HG03558 (cell line): ENCODE measurements at regions not wholly inside any gene's neighbourhood (a gene's known extent, or its start where the extent isn't known, plus 50 kb on each side); places are given as distances from the start of the nearest gene placed in this dataset.
A peak's percentile ranks its signal among the peaks of the same experiment; 100 is the strongest.

Experiments used
- ATAC-seq: cut with Tn5 transposase; IDR thresholded peaks from one replicate; pipeline ENCODE4 v1.9.1; 2021; ENCODE audit warnings: moderate number of reproducible peaks; ENCODE audit not compliant: unreplicated experiment; ENCODE audit errors: extremely low read depth

DNA sequence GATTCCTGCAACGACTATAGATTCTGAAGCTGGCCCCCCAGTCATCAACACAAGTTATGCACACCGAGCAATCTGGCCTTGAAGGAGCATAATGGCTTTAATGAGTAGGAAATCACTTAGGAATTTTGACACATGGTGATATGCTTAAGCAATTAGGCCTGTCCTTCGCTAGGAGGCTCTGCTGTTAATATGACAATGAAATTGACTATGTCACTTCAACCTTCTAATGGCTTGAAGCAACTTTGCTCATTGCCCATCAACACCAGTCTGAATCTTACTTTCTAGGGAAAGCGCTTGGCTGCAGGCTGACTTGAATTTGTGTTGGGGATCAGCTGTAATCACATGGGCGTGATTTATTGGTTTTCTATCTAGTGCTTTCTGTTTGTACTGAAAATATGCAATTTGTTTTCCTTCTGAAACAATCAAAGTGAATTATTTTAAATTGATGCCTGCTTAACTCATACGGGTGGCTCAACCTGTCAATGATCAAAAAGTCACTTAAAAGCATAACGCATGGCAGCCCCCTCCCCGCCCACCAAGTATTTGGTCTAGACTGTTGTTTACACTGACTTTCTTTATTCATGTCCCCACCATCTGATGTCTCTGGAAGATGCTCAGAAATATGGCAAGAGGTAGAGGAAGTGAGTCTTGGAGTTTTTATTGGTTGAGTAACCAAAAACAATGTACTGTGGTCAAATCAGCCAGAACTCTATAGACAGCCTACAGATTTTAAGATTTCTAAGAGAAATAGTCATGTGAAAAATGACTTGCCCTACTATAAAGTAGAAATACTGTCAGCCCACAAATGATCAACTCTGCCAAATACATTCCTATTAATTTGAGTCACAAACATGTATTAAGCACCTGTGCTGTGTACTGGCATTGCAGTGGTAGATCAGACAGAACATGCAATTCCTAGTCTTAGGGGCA lies 344.9 kb downstream of the RBM43 start:
- ATAC-seq = no peak

DNA sequence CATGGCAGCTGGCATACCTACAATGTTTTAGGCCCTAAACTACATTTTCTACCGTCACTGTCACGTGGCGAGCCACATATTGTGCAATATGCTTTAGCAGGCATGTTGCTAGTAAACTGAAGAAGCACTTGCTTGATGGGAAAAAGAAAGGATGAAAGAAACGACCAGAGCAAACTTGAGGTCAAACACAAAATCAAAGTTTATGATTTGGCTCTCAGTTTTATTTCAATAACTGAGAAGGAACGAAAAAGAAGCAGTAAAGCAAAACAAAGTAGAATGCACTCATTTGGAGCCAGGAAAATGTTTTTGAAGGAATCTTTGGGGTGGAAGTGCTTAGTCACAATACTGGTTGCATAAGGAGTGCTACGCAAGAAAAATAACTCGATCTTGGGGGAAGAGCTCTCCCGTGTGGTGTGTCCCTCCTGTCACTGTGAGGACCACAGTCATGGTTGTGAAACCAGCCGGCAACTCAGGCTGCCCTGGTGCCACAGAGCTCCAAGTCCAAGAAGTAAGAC lies 349.8 kb downstream of the RBM43 start:
- ATAC-seq = no peak

DNA sequence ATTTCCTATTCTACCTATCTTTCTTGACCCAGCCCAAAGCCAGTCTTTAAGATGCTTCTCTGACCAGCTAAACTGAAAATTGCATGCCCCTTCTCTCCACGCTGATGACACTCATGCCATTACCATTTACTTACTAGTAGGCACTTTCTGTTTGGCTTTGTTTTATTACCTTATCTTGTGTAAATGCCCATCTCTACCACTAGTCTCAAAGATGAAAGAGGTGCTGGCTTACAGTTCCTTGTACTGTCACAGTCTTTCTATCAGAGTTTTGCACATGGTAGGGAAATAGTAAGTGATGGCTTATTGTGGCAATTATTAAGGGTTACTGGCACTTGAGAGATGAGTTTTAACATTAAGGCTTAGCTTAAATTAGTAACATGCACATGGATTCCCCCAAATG lies 352.1 kb downstream of the RBM43 start:
- ATAC-seq = no peak

DNA sequence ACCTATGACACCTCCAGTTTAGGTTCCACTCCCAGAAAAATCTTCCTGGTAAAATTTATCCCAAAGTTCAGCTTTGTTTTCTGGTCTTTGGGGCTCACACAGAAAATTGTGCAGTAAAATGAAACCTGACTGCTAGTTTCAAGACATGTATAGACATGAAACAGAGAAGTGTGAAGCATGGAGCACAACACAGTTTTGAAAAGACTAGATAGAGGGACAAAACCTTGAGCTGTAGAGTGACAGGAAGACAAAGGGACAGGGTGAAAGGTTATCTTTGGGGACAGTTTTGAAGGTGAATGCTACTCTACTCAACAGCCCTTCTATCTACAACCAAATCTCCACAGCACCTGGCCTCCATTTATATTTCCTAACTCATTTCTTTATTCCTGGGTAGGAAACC lies 352.6 kb downstream of the RBM43 start:
- ATAC-seq = peak; percentile 54

DNA sequence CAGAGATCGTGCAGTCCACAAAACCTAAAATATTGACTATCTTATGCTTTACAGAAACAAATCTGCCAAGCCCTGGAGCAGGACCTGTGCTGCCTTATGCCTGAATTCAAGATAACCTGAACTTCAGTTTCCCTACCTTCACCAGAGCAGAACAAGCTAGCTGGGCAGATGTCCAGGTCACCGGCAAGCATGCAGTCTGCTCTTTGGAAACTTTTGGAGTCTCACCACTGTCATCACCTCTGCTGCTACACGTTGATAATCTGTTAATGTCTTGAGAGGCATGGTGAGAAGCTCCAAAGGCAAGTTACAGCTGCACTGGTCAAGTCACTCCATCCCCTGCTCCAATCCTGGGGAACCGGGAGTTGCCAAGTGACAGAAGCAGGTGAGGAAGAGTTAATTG lies 354.2 kb downstream of the RBM43 start:
- no peak for ATAC-seq

DNA sequence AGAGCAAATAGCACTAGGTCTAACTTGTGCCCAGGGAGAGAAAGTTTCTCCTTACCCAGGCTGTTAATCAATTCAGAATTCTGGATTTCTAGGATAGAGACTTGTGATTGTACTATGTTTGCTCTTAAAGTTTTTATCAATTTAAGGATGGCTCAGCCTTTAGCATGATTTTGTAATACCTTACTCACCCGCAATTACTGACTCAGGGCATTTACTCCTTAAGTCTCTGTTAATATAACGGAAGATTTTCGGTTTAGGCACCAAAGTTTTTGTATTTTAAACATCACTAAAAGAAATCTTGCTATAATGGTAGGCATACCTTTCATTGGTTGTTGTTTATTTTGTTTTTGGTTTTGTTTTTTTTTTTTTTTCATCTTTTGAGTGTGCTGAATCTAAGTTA lies 358.2 kb downstream of the RBM43 start:
- ATAC-seq = no peak

DNA sequence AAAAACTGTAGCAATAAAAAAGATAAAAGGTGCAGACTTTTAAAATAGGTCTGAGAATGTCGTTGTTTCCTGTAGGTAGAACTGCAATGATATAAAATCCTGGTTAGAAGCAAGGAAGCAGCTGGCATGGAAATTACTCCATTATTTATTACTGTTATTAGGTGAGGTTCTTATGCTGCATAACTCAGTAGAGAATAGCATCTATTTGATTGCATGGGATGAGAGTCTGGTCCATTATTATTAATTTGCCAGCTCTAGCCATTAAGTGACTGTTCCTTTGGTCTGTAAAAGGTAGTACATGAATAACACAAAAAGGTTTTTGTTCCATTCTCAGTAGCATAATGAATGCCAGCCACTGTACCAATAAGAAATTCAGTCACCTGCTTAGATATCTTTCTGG lies 358.6 kb downstream of the RBM43 start:
- no peak for ATAC-seq

DNA sequence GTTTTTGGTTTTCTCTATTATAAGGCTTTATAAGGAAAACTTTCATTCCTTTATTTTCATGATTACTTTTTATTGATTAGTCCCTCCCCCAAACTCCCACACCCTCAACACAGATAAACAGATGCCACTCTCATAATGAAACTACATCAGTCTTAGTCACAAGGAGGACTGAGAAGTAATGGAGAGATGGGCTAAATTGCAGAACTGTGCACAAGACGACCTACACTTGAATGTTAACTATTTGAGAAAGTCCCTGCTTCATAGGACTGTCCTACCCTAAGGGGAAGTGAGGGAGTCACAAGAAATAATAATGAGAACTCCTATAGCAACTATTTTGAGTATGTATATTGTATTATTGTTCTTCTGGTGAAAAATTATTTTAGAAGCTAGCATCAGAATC lies 360.8 kb downstream of the RBM43 start:
- no peak for ATAC-seq

DNA sequence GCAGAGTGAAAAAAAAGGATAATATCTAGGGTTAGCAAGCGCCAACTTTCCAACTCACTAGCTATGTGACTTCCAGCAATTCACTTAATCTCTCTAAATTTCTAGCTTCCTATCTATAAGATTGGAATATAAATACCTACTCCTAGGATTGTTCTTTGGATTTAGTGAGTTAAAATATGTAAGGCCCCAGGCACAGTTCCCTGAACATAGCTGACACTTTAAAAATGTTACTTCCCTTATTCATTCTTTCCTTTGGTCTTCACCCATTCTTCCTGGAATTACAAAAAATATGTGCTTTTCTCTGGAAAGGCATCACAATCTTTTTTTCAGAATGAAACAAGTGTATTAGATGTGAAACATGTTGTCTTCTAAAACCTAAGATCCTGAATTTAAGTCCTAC lies 365.7 kb downstream of the RBM43 start:
- no peak for ATAC-seq

DNA sequence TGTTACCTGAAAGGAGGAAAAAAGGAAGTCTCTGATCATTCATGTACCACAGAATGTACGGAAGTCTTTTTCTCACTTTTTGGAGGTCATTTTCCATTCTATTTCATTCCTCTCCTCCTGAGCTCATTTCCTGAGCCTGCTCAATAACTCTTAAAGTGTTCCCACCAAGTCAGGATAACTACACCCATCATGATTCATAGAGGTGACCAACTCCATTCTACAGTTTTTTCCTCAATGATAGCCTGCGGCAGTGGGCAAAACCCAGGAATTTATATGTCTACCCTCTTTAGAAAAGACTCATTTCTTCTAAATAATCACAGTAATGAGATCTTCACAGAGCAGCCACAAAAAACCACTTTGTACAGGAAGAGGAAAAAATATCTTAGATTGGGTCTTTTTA lies 372.5 kb downstream of the RBM43 start:
- no peak for ATAC-seq

DNA sequence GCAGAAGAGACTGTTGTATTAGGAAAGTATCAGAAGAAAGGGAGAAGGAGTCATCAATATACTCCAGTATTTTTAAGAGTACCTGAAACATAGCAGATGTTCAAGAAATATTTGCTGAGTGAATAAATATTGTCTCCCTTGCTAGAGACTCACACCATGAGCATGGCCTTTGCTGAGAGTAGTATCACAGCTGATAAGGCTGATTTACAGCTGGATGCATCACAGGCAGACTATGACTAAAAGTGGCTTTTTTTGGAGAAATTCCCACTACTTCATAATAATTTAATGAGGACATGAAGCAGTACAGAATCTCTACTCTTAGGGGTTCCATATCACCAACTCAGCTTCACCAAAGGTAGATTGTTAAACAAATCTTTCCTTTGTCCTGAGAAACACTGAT lies 373.3 kb downstream of the RBM43 start:
- ATAC-seq = no peak

DNA sequence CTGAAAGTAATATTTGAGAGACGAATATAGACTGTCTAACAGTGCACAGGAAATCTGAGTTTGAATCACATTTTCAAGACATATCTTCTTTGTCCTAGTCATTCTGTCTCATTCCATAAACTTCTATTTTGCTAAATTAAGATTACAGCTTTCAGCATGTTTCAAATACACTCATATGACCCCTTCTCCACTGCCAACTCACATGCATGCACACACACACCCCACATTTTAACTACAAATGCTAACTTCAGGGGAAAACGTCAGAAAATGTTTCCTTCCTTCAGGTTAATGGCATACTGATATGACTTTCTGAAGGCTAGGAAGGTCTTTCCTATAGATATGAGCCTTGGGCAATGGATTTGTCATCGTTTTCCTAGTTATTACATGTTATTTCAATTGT lies 373.7 kb downstream of the RBM43 start:
- no peak for ATAC-seq

DNA sequence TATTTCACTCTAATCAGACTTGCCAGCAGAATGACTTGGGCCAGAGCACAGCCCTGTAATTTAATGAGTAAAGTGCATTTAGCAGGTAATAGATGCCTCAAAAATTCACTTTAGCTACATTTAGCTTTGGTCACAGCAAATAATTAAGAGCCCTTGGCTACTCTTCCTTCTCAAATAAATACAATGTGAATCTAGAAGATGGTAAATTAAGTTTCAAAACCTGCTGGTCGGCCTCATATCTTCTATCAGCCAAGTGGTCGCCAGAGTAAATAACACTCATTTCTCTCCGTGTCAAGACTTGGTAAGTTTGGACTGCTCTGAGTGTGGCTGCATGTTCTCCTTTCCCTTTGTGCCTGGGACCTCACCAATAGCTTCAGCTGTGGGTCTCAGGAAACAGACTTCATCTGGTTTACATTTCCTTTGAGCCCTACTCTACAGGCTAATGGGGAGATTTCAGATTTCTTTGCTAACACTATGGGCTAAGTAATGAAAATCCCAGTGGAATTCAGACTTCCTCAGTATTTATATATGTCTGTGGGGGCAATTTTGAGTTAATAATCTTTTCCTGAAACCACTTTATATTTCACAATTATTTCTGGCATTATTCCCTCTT lies 375.8 kb downstream of the RBM43 start:
- no peak for ATAC-seq

DNA sequence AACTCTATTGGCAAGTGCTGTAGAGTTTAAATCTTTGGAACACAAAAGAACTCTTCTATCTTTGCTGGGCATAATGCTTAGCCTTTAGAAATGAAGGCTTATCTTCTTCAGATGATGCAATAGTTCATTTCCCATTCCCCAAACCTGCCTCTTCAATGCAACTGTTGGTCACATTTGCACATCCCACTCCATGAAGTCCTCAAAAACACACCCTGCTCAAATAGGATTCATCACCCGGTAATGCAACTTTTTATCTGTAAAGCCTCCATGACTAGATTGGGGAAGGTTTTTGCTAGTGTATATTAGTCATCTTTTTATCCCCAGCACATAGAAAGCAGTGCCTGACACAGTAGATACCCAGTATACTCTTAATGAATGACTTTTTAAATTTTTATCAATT lies 376.4 kb downstream of the RBM43 start:
- ATAC-seq = no peak

DNA sequence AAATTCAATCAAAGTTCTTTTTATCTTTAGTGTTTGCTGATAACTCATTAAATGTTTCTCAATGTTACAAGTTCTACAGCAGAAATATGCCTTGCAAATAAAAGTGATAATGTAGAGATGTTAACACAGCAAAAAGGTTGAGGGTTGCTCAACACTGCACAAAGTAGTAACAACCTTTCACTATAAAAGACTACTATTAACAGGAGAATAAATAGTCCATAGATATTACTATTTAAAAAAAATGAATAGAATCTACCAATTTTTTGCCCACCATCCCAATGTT lies 378.1 kb downstream of the RBM43 start:
- ATAC-seq = no peak

DNA sequence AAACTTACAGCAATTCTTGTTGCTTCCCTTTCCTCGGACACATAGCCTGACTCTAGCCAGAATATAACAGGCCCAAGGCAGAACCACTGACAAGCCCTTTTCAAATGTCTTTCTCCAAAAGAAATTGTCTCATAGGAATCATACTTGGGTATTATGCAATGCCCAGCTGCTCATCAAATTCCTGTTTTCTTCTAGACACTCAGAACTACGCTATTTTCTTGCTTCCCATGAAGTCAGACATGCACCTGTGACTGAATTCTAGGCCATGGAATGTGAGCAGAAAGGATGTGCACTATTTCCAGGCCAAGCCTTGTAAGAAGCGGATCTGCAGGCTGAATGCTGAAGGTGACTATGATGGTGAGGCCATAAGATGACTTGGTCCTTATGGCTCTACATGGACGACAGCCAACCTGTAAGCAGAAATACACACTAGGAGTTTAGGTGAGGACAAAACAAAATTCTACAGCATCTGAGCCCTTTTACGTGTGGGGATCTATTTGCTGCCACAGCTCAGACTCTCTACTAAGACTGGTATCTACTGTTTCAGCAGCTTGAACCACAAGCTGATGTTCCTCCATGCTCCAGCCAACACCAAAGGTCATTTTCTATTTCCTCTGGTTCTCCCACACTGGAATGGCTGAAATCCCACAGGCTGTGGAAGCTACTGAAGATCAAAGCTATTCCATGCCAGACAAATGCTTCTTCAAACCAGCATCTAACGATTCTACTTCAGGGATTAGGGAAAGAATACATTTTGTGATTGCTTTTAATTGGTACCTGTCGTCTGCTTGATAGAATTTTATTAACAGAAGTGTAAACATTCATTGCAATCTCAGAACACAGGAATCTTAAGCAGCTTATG lies 378.7 kb downstream of the RBM43 start:
- no peak for ATAC-seq

DNA sequence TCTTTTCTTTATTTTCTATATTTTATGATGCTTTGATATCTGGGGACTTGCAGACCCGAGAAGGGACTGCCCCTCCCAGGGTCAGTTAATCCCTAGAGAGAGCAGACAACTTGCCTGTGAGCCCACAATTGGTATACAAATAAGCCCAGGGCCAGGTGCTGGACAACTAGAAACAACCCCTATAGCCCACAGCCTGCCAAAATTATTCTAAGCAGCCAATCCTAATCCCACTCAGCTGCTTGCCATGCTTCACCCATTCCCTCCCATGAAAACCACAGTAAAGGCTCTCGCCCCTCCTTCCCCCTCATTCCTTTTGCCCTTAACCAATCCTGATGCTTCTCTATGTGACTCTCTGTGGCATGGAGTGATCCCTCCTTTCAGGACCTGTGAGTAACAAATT lies 380.7 kb downstream of the RBM43 start:
- ATAC-seq = no peak

DNA sequence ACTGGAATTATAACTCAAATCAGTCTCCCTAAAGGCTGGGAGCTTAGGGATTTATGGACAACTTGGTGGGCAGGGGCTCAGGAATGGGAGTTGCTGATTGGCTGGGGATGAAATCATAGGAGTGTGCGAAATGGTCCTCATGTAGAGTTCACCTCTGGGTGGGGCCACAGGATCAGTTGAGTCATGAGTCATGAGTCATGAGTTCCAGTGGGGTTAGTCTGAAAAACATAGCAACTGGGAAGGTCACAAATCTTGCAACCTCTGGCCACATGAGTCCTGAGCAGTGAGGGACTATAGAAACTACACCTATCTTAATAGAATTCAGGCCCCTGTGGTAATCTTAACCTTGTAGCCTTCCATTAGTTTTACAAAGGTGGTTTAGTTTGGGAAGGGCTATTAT lies 383.3 kb downstream of the RBM43 start:
- no peak for ATAC-seq

DNA sequence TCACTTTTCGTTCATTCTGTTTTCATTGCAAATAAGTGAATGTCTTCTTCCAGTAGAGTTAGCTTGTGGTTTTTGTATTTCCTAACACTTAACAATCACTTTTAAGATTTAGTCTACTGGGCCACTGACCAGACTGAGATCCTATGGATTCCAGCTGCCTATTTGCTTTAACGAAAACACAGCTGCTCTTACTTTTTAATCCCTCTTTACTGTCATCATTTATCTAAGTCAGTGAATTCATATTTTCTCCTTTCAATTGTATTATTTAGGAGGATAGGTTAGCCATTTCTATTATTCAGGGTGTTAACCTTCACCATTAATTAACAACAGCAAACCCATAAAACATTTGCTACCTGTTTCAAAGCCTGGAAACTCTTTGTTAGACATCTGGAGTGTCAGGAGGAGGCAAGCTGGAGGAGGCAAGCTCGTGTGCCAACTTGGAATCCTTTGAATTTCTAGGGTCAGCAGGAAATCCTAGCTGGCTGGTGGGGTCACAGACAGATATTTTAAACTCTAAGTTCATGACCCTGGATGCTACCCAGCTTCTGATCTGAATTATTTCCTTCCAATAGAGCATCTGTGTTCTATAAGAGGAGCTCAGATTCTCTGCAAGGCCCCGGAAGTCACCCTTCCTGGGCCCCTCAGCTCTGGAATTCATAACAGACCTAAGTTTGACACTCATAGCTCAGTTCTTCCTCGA lies 385.3 kb downstream of the RBM43 start:
- no peak for ATAC-seq

DNA sequence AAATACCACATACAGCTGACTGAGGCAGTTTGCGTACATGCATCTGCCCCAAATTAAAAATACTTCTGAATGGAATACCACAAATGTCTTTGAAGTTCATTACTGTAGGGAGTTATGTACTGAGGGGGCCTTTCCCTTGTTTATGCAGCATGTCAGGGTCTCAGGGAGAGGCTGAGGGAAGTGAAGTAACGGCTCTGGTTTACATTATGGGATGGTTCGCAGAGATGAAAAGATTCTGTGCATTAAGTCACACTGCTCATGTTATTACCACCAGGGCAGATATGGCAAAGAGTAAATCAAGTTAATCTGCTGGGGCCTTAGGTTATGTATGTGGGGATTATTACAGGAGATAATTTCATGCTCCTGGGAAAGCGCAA lies 385.9 kb upstream of the RND3 start:
- no peak for ATAC-seq
